ENCODE measurements at regions not wholly inside any gene's neighbourhood (a gene's known extent, or its start where the extent isn't known, plus 50 kb on each side); places are given as distances from the start of the nearest gene placed in this dataset.

GRCh38 chr2:45229411-45229810 is 220.2 kb upstream of the SIX2 start:
- TF ChIP-seq CTCF (IDR thresholded peaks at IDR 0.05; ENCODE audit: low read depth, low read length), result no peak
- TF ChIP-seq POLR2A (IDR thresholded peaks at IDR 0.05; ENCODE audit: extremely low read depth, insufficient read length), result no peak
- TF ChIP-seq MAX (IDR thresholded peaks at IDR 0.05; ENCODE audit: low read depth, low read length), result no peak
- TF ChIP-seq MYC (IDR thresholded peaks at IDR 0.05; ENCODE audit: low read depth, low read length), result no peak

All from NB4 (cell line).